ENCODE measurements at regions not wholly inside any gene's neighbourhood (a gene's known extent, or its start where the extent isn't known, plus 50 kb on each side); places are given as distances from the start of the nearest gene placed in this dataset.

DNA sequence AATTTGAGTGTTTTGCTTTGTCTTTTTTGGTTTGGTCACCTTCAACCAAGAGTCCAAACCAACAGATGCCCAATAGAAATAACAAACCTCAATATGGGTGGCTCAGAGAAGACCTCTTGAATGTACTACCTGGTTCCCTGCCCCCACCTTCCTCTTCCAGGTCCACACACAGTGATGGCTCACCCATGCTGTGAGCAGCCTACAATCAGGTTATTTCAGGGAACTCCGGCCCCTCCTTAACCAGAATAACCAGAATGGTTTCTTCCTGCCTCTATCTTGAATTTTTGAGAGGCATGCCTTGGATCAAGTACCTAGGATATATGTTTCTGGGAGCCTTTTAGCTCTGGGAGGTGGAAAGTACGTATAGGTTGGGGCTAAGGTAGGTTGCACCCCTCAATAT, 327.1 kb upstream of the PRDM1 start:
- H3K36me3 Mint-ChIP-seq, result no peaks in the 10 kb centered on the region
- peaks cover 0 to 2% (median under 1%) of the 10 kb centered on the region in 4 donors for H3K4me1 Mint-ChIP-seq
- POLR2A ChIA-PET, result no interaction called here
- ATAC-seq (no peak), DNase-seq (no peak)
- no peaks in the 10 kb centered on the region for H3K9me3 Mint-ChIP-seq
- H3K27me3 Mint-ChIP-seq, result peaks cover 0 to 21% (median 4%) of the 10 kb centered on the region in 5 donors
- no peak overlapping the region for H3K27ac Mint-ChIP-seq
- no peak overlapping the region for H3K4me3 Mint-ChIP-seq

DNA sequence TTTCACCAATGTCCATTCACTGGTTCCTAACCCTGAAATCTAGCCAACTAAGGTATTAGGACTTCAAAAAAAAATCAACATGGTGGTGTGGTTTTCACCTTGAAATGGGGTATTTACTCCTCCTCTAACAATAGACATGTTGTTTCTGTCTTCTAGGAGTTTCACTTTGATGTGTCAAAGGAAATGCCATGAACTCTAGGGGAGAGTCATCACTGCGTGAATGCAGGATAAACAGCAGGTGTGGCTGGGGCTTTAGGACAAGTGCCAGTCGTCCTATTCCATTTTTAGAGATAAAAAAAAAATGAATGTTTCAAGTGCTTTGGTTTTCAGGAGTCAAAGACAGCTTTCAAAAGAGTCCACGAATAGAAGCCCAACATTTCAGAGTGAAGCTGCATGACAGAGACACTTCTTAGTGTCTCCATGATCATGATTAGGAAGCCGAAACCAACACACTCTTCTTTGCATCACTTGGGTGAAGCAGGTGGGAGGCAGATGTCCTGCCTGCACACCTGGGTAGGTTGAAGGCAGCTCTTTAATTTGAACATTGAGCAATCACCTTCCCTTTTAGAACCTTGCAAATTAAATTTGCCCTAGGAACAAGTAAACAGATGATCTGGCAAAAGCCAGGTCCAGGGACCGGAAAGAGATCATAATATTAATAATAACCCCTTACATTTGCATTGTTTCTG, 328.5 kb upstream of the PRDM1 start:
- no peak for ATAC-seq
- DNase-seq, result no peak
- no peak overlapping the region for H3K4me3 Mint-ChIP-seq
- H3K27me3 Mint-ChIP-seq, result peaks cover 0 to 21% (median 3%) of the 10 kb centered on the region in 5 donors
- peaks cover 0 to 2% (median under 1%) of the 10 kb centered on the region in 4 donors for H3K4me1 Mint-ChIP-seq
- H3K9me3 Mint-ChIP-seq, result no peaks in the 10 kb centered on the region
- POLR2A ChIA-PET, result no interaction called here
- H3K27ac Mint-ChIP-seq, result no peak overlapping the region
- no peaks in the 10 kb centered on the region for H3K36me3 Mint-ChIP-seq

DNA sequence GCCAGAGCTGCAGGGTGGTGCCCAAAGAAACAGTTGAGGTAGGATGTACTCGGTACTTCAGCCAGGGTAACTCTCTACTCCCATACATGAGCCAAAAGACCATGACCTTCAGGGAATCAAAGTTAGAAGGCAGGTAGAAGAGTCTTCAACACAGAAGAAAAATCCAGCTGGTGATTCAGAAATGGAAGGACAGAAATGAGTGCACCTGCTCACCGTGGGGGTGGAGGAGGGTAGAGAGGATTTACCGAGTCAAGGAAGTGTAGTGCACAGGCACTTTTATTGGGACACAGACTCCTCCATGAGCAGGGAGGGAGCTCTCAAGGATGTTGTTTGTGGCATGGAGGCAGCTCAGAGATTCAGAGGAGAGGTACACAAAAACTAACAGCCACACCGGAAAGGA, 330.3 kb upstream of the PRDM1 start:
- H3K36me3 Mint-ChIP-seq, result no peaks in the 10 kb centered on the region
- no peaks in the 10 kb centered on the region for H3K9me3 Mint-ChIP-seq
- ATAC-seq, result no peak
- peaks cover 0 to 2% (median under 1%) of the 10 kb centered on the region in 4 donors for H3K4me1 Mint-ChIP-seq
- peaks cover 2 to 30% (median 3%) of the 10 kb centered on the region in 5 donors for H3K27me3 Mint-ChIP-seq
- peak overlapping the region in 2 of 10 donors; percentile 4 to 50 for H3K27ac Mint-ChIP-seq
- no peak overlapping the region for H3K4me3 Mint-ChIP-seq
- DNase-seq, result no peak
- POLR2A ChIA-PET, result no interaction called here

DNA sequence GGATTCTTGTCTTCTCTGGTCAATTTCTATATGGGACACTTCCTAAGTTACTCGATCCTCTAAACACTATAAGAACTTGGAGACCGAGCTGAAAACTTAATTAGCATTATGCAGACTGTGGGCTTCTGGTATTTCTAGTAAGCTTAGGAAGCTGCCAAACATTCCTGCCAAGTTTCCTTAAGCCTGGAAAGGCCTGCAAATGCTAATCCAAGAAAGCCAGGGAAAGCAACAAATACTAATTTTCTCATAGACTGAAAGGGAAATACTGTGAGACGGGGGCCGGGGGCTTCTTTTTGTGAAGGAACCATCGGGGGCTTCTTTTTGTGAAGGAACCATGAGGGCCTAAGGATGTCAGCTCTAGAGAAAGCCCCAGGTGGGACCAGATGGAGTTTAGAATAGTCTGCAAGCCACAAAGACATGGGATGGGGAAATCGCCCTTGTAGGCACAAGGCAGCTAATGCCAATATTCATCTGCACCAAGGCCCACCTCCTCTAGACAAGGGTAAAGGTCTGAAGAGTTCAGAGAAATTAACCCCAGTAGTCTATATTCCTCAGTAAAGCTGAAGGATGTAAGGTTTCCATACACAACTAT, 332.4 kb upstream of the PRDM1 start:
- Mint-ChIP-seq H3K36me3 (no peaks in the 10 kb centered on the region), H3K27ac (peak overlapping the region in 1 of 10 donors; percentile 31), H3K9me3 (no peaks in the 10 kb centered on the region), H3K4me3 (no peak overlapping the region), H3K4me1 (peaks cover 0 to 2% (median under 1%) of the 10 kb centered on the region in 4 donors), H3K27me3 (peaks cover 2 to 30% (median 3%) of the 10 kb centered on the region in 5 donors)
- DNase-seq (no peak), ATAC-seq (no peak)
- POLR2A ChIA-PET, result no interaction called here

DNA sequence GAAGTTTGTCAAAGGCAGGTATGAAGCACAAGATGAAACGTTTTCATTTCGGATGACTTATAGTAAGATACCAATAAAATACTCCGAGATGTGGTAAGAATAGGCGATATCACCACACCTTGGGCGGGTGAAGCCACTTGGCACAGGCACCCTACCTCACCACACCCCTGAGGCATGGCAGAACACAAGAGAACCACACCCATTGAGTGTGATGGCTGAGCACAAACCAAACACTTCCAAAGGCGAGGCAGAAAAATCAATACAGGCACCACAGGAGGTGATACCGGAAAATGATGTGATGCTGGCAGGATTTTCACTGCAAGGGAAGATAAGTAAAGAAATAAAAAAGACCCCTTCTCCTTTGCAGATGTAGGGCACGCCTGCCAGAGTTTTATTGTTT, 332.9 kb upstream of the PRDM1 start:
- Mint-ChIP-seq H3K36me3 (no peaks in the 10 kb centered on the region), H3K4me1 (peaks cover 0 to 2% (median under 1%) of the 10 kb centered on the region in 4 donors), H3K9me3 (no peaks in the 10 kb centered on the region), H3K4me3 (no peak overlapping the region), H3K27me3 (peaks cover 2 to 30% (median 3%) of the 10 kb centered on the region in 5 donors), H3K27ac (no peak overlapping the region)
- no peak for ATAC-seq
- POLR2A ChIA-PET, result no interaction called here
- DNase-seq, result no peak

DNA sequence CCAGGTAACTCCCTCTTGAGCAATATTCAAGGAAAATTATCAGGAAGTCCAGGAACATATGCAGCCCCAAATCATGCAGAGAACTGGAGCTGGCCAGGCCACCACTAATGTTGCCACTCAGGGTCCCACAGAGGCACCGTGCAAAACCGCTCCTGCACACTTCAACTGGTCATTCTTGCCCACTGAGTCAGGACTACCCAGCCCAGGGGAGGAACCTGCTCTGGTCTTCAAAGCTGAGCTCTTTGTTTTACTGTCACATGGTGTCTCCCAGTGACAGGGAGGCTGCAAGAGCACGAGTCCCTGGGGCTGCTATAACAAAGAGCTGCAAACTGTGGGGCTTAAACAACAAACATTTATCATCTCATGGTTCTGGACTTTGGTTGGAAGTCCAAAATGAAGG, 336.0 kb upstream of the PRDM1 start:
- peaks cover 0 to 13% (median 3%) of the 10 kb centered on the region in 5 donors for H3K27me3 Mint-ChIP-seq
- POLR2A ChIA-PET, result no interaction called here
- H3K9me3 Mint-ChIP-seq, result no peaks in the 10 kb centered on the region
- no peak overlapping the region for H3K4me3 Mint-ChIP-seq
- H3K27ac Mint-ChIP-seq, result no peak overlapping the region
- H3K4me1 Mint-ChIP-seq, result no peaks in the 10 kb centered on the region
- no peaks in the 10 kb centered on the region for H3K36me3 Mint-ChIP-seq
- no peak for ATAC-seq
- no peak for DNase-seq

DNA sequence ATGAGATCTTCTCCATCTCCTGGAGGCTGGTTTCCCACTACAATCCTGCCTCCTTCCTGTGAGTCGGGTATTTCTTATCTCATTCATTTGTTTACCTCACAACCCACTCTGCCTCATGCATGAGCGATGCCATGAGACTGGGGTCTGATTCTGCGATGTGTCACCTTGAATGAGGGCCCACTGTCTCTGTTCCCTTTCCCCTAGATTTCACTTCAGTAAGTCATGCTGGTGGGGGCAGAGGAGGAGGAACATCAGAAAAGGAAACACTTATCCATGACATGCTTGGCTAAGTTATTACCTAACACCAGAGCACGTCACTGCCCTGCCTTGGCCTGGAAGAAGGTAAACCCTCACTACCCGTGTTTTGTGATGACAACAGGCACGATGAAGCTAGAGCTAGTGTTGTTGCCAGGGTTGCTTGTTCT, 337.4 kb upstream of the PRDM1 start:
- POLR2A ChIA-PET, result no interaction called here
- ATAC-seq (no peak), DNase-seq (no peak)
- no peaks in the 10 kb centered on the region for H3K36me3 Mint-ChIP-seq
- H3K9me3 Mint-ChIP-seq, result no peaks in the 10 kb centered on the region
- H3K4me3 Mint-ChIP-seq, result no peak overlapping the region
- no peaks in the 10 kb centered on the region for H3K4me1 Mint-ChIP-seq
- no peak overlapping the region for H3K27ac Mint-ChIP-seq
- H3K27me3 Mint-ChIP-seq, result peaks cover 0 to 13% (median 3%) of the 10 kb centered on the region in 5 donors

DNA sequence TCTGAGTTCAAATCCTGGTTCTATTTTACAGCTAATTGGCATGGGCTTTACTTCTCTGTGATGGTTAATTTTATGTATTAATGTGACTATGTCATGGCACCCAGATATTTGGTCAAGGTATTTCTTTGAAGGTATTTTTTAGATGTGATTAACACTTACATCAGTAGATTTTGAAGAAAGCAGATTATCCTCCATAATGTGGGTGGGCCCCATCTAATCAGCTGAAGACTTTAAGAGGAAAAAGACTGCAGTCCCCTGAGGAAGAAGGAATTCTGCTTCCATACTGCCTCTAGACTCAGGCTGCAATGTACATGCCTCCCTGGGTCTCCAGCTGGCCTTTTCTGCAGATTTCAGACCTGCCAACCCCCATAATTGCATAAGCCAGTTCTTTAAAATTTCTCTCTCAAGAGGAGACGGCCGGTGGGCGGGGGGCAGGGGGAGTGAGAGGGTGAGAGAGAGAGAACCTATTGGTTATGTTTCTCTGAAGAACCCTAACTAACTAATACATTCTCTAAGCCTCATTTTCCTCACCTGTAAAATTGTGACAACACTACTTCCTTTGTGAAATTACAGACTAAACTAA, 338.2 kb upstream of the PRDM1 start:
- Mint-ChIP-seq H3K27me3 (peaks cover 0 to 13% (median 3%) of the 10 kb centered on the region in 5 donors), H3K4me1 (no peaks in the 10 kb centered on the region), H3K9me3 (no peaks in the 10 kb centered on the region), H3K4me3 (no peak overlapping the region), H3K36me3 (no peaks in the 10 kb centered on the region), H3K27ac (no peak overlapping the region)
- DNase-seq, result no peak
- no peak for ATAC-seq
- POLR2A ChIA-PET, result no interaction called here

DNA sequence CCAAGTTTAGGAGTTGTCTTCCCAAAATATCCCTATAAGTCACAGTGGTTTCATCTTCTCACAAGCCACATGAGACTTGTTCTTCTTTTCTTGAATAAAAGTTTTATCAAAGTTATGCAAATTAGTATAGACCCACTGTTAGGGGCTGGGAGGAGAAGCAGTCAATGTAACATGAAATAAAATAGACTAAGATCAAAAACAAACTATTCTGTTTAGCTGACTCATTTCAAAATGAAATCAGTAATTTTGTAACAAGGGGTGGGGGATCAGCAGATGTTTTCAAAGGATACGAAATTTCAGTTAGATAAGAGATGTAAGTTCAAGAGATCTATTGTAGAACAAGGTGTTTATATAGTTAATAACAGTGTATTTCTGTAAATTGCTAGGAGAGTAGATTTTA, 339.6 kb upstream of the PRDM1 start:
- no peak for ATAC-seq
- Mint-ChIP-seq H3K36me3 (no peaks in the 10 kb centered on the region), H3K27me3 (peaks cover 0 to 9% (median 0%) of the 10 kb centered on the region in 5 donors), H3K9me3 (no peaks in the 10 kb centered on the region), H3K4me1 (no peaks in the 10 kb centered on the region), H3K27ac (no peak overlapping the region), H3K4me3 (no peak overlapping the region)
- no peak for DNase-seq
- POLR2A ChIA-PET, result no interaction called here

DNA sequence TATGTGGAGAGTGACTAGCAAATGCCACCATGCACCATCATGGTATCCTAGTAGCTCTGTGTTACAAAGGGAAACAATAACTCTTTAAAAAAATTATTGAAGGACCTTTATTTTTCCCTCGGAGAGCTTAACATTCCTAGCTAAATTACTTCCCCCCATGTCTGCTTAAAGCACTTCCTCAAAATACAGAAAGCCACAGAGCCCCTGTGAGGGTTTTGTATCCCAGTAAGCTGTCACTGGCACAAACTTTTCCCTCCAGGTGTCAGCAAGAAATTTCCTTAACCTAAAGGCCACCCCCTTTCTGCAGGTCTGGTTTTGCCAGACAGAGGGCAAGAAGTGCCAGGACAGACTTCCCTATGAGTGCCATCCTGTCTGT, 340.0 kb upstream of the PRDM1 start:
- Mint-ChIP-seq H3K4me1 (no peaks in the 10 kb centered on the region), H3K4me3 (no peak overlapping the region), H3K36me3 (no peaks in the 10 kb centered on the region), H3K27me3 (peaks cover 0 to 9% (median 0%) of the 10 kb centered on the region in 5 donors), H3K9me3 (no peaks in the 10 kb centered on the region), H3K27ac (no peak overlapping the region)
- ATAC-seq (no peak), DNase-seq (no peak)
- POLR2A ChIA-PET, result no interaction called here

DNA sequence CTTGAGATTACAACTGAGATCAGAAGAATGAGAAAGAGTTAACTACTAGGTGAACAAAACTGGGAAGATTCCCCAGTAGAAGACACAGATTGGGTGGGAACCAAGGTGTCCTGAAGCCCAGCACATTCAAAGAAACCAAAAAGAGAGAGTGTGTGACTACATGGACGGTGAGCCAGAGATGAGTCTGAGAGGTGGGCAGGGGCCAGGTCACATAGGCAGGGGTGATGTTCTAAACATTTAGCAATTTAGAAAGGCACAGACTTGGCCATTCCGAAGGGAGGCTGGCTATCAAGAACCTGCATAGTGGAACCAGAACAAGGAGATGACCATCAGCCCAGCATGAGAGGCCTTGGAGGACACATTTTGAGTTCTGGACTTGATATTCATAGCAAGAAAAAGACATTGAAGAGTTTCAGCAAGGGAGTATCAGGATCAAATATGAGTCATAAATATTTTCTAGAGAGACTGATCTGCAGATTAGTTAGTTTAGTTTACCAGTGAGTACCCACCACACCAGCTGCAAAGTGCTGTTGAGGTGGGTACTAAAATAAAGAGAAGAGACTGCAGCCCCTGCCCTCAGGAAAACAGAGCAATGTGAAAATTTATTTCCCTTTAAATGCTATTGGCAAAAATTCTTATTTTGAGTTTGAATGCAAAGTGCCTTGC, 340.5 kb upstream of the PRDM1 start:
- H3K27ac Mint-ChIP-seq, result no peak overlapping the region

DNA sequence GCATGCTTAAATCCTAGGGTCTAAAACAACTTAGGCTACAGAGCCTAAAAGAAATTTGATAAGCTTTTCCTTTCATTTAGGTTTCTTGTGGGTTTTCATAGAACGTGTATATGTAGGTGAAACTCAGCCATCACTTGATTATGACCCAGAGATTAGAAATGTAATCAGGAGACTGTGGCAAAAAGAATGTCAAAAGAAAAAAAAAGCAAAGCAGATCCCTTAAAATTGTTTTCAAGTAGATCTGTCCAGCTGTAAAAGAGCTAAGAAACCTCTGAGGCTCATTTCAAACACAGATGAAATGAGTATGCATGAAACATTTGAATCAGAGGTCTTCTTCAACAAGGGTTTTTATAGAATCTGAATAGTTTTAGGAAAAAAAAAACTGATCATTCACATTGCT, 341.3 kb upstream of the PRDM1 start:
- no peaks in the 10 kb centered on the region for H3K4me1 Mint-ChIP-seq

More for the DNA sequence above, 340.5 kb upstream of the PRDM1 start:
- Mint-ChIP-seq H3K9me3 (no peaks in the 10 kb centered on the region), H3K4me3 (no peak overlapping the region), H3K36me3 (no peaks in the 10 kb centered on the region), H3K27me3 (peaks cover 0 to 9% (median 0%) of the 10 kb centered on the region in 5 donors), H3K4me1 (no peaks in the 10 kb centered on the region)
- POLR2A ChIA-PET, result no interaction called here
- ATAC-seq (no peak), DNase-seq (no peak)

DNA sequence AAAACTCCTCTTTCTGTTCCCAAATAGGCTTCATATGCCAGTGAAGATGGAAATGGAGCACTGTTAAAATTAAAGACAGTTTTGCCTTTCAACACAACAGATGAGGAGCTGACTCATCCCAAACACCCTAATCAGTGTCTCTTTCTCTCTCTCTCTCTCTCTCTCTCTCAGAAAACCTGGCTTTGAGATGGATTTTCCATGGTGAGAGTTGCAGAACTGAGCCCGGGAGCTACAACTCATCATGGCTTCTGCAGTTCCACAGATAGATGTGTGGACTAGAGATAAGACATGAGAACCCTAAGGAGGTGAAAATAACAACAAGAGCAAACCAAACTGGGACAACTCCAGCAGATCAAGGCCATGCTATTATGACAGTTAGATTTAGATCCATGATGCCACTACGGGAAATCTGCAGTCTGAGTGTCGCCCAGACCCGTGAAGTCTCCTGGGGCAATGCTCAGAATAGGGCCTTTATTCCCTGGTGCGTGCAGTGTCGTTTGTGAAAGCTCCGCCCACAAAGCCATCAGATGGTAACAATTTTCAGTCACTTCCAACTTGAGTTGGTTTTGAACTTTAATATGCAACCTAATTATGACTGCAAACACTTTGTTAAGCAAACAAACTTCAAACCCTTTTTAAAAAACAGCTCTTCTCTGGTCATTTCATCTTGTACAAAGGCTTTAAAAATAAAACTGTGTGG, 338.2 kb upstream of the PREP start:
- POLR2A ChIA-PET, result no interaction called here
- Mint-ChIP-seq H3K27ac (no peak overlapping the region), H3K9me3 (no peaks in the 10 kb centered on the region), H3K27me3 (peaks cover 0 to 9% (median 0%) of the 10 kb centered on the region in 5 donors), H3K4me3 (no peak overlapping the region), H3K36me3 (no peaks in the 10 kb centered on the region), H3K4me1 (peaks cover 0 to 2% (median 0%) of the 10 kb centered on the region in 4 donors)
- DNase-seq, result no peak
- no peak for ATAC-seq

More for the DNA sequence above, 341.3 kb upstream of the PRDM1 start:
- no peak for DNase-seq
- ATAC-seq, result no peak
- peaks cover 0 to 9% (median 0%) of the 10 kb centered on the region in 5 donors for H3K27me3 Mint-ChIP-seq
- no peaks in the 10 kb centered on the region for H3K36me3 Mint-ChIP-seq
- H3K4me3 Mint-ChIP-seq, result no peak overlapping the region
- no peaks in the 10 kb centered on the region for H3K9me3 Mint-ChIP-seq
- POLR2A ChIA-PET, result no interaction called here
- H3K27ac Mint-ChIP-seq, result no peak overlapping the region
